ENCODE measurements at regions not wholly inside any gene's neighbourhood (a gene's known extent, or its start where the extent isn't known, plus 50 kb on each side); places are given as distances from the start of the nearest gene placed in this dataset.

- TF ChIP-seq CTCF (IDR thresholded peaks at IDR 0.05; ENCODE audit: insufficient read depth, low read depth, low read length, missing control alignments) = no peak
- DNase-seq (ENCODE audit: low read depth) = no peak
- H3K4me3 ChIP-seq (ENCODE audit: low read length) = no peak overlapping the region
These were observed 144.6 kb upstream of the L3MBTL4 start for GRCh38 chr18:6559296-6559695.

- DNase-seq (ENCODE audit: low read depth) = no peak
- no peak overlapping the region for H3K4me3 ChIP-seq (ENCODE audit: low read length)
- no peak for TF ChIP-seq CTCF (IDR thresholded peaks at IDR 0.05; ENCODE audit: insufficient read depth, low read depth, low read length, missing control alignments)
These were observed 146.3 kb upstream of the L3MBTL4 start for GRCh38 chr18:6561016-6561415.

- H3K4me3 ChIP-seq (ENCODE audit: low read length) = no peak overlapping the region
- DNase-seq (ENCODE audit: low read depth) = no peak
- no peak for TF ChIP-seq CTCF (IDR thresholded peaks at IDR 0.05; ENCODE audit: insufficient read depth, low read depth, low read length, missing control alignments)
These were observed 146.7 kb upstream of the L3MBTL4 start for GRCh38 chr18:6561420-6561861.

- no peak overlapping the region for H3K4me3 ChIP-seq (ENCODE audit: low read length)
- TF ChIP-seq CTCF (IDR thresholded peaks at IDR 0.05; ENCODE audit: insufficient read depth, low read depth, low read length, missing control alignments) = no peak
- DNase-seq (ENCODE audit: low read depth) = no peak
These were observed 147.2 kb upstream of the L3MBTL4 start for GRCh38 chr18:6561862-6562291.

GRCh38 chr18:6563896-6564295 is 149.2 kb upstream of the L3MBTL4 start:
- no peak for TF ChIP-seq CTCF (IDR thresholded peaks at IDR 0.05; ENCODE audit: insufficient read depth, low read depth, low read length, missing control alignments)
- no peak overlapping the region for H3K4me3 ChIP-seq (ENCODE audit: low read length)
- DNase-seq (ENCODE audit: low read depth) = no peak

GRCh38 chr18:6564950-6565814 is 150.5 kb upstream of the L3MBTL4 start:
- no peak overlapping the region for H3K4me3 ChIP-seq (ENCODE audit: low read length)
- DNase-seq (ENCODE audit: low read depth) = no peak
- no peak for TF ChIP-seq CTCF (IDR thresholded peaks at IDR 0.05; ENCODE audit: insufficient read depth, low read depth, low read length, missing control alignments)

- DNase-seq (ENCODE audit: low read depth) = no peak
These were observed 151.0 kb upstream of the L3MBTL4 start for GRCh38 chr18:6565815-6566081.

More at GRCh38 chr18:6565815-6566081, 151.0 kb upstream of the L3MBTL4 start:
- no peak for TF ChIP-seq CTCF (IDR thresholded peaks at IDR 0.05; ENCODE audit: insufficient read depth, low read depth, low read length, missing control alignments)
- H3K4me3 ChIP-seq (ENCODE audit: low read length) = no peak overlapping the region
